Mucosa of descending colon (tissue), 3 donors: ENCODE measurements at regions not wholly inside any gene's neighbourhood (a gene's known extent, or its start where the extent isn't known, plus 50 kb on each side); places are given as distances from the start of the nearest gene placed in this dataset.
"Not testable (repeated sequence)": the region's sequence is repeated elsewhere in the genome, so short reads cannot be mapped to it uniquely, and the experiment has no call there.

Experiments
- ATAC-seq: fragments of 200-7000 bp; cut with Tn5 transposase; one replicate; pipeline ENCODE4 v1.9.1; 2020; ENCODE audit warnings: mild to moderate bottlenecking, moderate library complexity
- DNase-seq, 3 donors: peaks; one replicate each; pipeline ENCODE4 v3.0.0-alpha.2; 2020
- H3K36me3 ChIP-seq: fragments of 200-600 bp; one replicate; pipeline ENCODE4 v1.8.0; 2021; ENCODE audit warnings: low read depth, mild to moderate bottlenecking
- H3K4me1 ChIP-seq: fragments of 200-600 bp; one replicate; pipeline ENCODE4 v1.8.0; 2021; ENCODE audit warnings: low read depth, mild to moderate bottlenecking
- H3K4me3 ChIP-seq: fragments of 200-600 bp; one replicate; pipeline ENCODE4 v1.8.0; 2021; ENCODE audit warnings: mild to moderate bottlenecking
- H3K9me3 ChIP-seq: fragments of 200-600 bp; one replicate; pipeline ENCODE4 v1.8.0; 2021; ENCODE audit warnings: mild to moderate bottlenecking
- CTCF ChIP-seq: fragments of 200-600 bp; IDR thresholded peaks from one replicate; pipeline ENCODE4 v1.8.0; 2022; ENCODE audit warnings: antibody characterized with exemption, mild to moderate bottlenecking
- intact Hi-C, 2 donors: fragments of 100-400 bp; cut with DNase I in 1 of 2; cut with micrococcal nuclease in 1 of 2; formaldehyde crosslinking; loops; one replicate each; pipeline versions ENCODE4 v1.11.0 to v1.11.1; 2022; cut with DNase I, micrococcal nuclease
- donor health status: DM: no; HTN: no; CAD: no; lungs with moderate emphysema.
- donor health status: DM: no; HTN: no; CAD: no.
- donor health status: DM: no; HTN: yes; CAD: no.

GRCh38 chr4:33931026-33931425 lies 2313.3 kb downstream of the ARAP2 start:
- Histone ChIP-seq H3K36me3 (no peaks in the 10 kb centered on the region), H3K9me3 (peaks cover 26% of the 10 kb centered on the region), H3K4me1 (no peaks in the 10 kb centered on the region), H3K4me3 (no peak overlapping the region)
- intact Hi-C loops, result no loop called here
- TF ChIP-seq CTCF, result no peak
- ATAC-seq (no peak), DNase-seq (no peak)

GRCh38 chr4:33940281-33940680 lies 2304.0 kb downstream of the ARAP2 start:
- H3K36me3 ChIP-seq, result no peaks in the 10 kb centered on the region
- H3K4me3 ChIP-seq, result no peak overlapping the region
- no peak for DNase-seq
- H3K4me1 ChIP-seq, result no peaks in the 10 kb centered on the region
- no peak for ATAC-seq
- TF ChIP-seq CTCF, result no peak
- H3K9me3 ChIP-seq, result peaks cover 28% of the 10 kb centered on the region
- intact Hi-C loops, result no loop called here

GRCh38 chr4:33941854-33942253 lies 2302.5 kb downstream of the ARAP2 start:
- Histone ChIP-seq H3K4me1 (no peaks in the 10 kb centered on the region), H3K4me3 (no peak overlapping the region), H3K9me3 (peaks cover 34% of the 10 kb centered on the region), H3K36me3 (no peaks in the 10 kb centered on the region)
- intact Hi-C loops, result no loop called here
- ATAC-seq (no peak), DNase-seq (no peak)
- no peak for TF ChIP-seq CTCF

GRCh38 chr4:33948921-33949320 lies 2295.4 kb downstream of the ARAP2 start:
- Histone ChIP-seq H3K9me3 (peaks cover 36% of the 10 kb centered on the region), H3K36me3 (no peaks in the 10 kb centered on the region), H3K4me3 (no peak overlapping the region), H3K4me1 (no peaks in the 10 kb centered on the region)
- no peak for TF ChIP-seq CTCF
- DNase-seq (no peak), ATAC-seq (no peak)
- intact Hi-C loops, result no loop called here

- peaks cover 52% of the 10 kb centered on the region for H3K9me3 ChIP-seq
- ATAC-seq, intact Hi-C loops, H3K4me1 ChIP-seq, H3K4me3 ChIP-seq, DNase-seq, H3K36me3 ChIP-seq: not testable (repeated sequence)
Observed at GRCh38 chr4:33953848-33954247, 2290.5 kb downstream of the ARAP2 start.

- Histone ChIP-seq H3K36me3 (no peaks in the 10 kb centered on the region), H3K4me1 (no peaks in the 10 kb centered on the region), H3K4me3 (no peak overlapping the region), H3K9me3 (peaks cover 56% of the 10 kb centered on the region)
- intact Hi-C loops, result no loop called here
- TF ChIP-seq CTCF, result no peak
- ATAC-seq, result no peak
- DNase-seq, result no peak
Observed at GRCh38 chr4:33954759-33955158, 2289.6 kb downstream of the ARAP2 start.
